H1 (cell line): ENCODE measurements at regions not wholly inside any gene's neighbourhood (a gene's known extent, or its start where the extent isn't known, plus 50 kb on each side); places are given as distances from the start of the nearest gene placed in this dataset.

Experiments
- CTCF ChIA-PET: fragments of 300-600 bp; sonication (Branson Sonifier 250); formaldehyde crosslinking; loops from one replicate; lab custom pipeline; 2021; ENCODE audit not compliant: partially characterized antibody; lab: Charles Lee
- POLR2A ChIA-PET: fragments of 300-600 bp; sonication (Branson Sonifier 250); formaldehyde crosslinking; loops from one replicate; lab custom pipeline; 2021; ENCODE audit warnings: inconsistent platforms; ENCODE audit not compliant: partially characterized antibody; lab: Charles Lee
- DNase-seq, 2 experiments: peaks; one replicate each; pipeline versions ENCODE4 v3.0.0 to v3.0.0-alpha.2; 2010 to 2022; ENCODE audit warnings: low spot score in 2 of 2, low read depth in 1 of 2, mixed read lengths in 1 of 2
- FAIRE-seq: peaks from 2 replicates; lab custom pipeline; 2011; peaks lifted over from hg19 to GRCh38; lab: Jason Lieb, UNC
- H2AFZ ChIP-seq: 2 replicates; pipeline ENCODE4 v1.8.1; 2012; ENCODE audit warnings: low read length, inconsistent platforms
- H2AK5ac ChIP-seq: 2 replicates; pipeline ENCODE4 v1.6.1; 2013; ENCODE audit warnings: low read depth, low read length
- H2BK120ac ChIP-seq: replicated peaks from 2 replicates; pipeline ENCODE3; 2013; ENCODE audit warnings: low read depth, low read length, inconsistent platforms
- H2BK12ac ChIP-seq: 2 replicates; pipeline ENCODE4 v1.6.1; 2013; ENCODE audit warnings: low read depth, low read length
- H2BK15ac ChIP-seq: 2 replicates; pipeline ENCODE4 v1.6.1; 2013; ENCODE audit warnings: low read length
- H2BK20ac ChIP-seq: 2 replicates; pipeline ENCODE4 v1.6.1; 2013; ENCODE audit warnings: low read length
- H2BK5ac ChIP-seq: 2 replicates; pipeline ENCODE4 v1.6.1; 2013; ENCODE audit warnings: low read depth, low read length
- H3K14ac ChIP-seq: 2 replicates; pipeline ENCODE4 v1.6.1; 2013; ENCODE audit warnings: inconsistent platforms; ENCODE audit not compliant: insufficient read length
- H3K18ac ChIP-seq: 2 replicates; pipeline ENCODE4 v1.6.1; 2013; ENCODE audit warnings: low read length; ENCODE audit errors: extremely low read depth
- H3K23ac ChIP-seq: 2 replicates; pipeline ENCODE4 v1.6.1; 2013; ENCODE audit warnings: inconsistent platforms; ENCODE audit not compliant: insufficient read length
- H3K23me2 ChIP-seq: 2 replicates; pipeline ENCODE4 v1.6.1; 2013; ENCODE audit warnings: low read depth, low read length
- H3K27ac ChIP-seq: 2 replicates; pipeline ENCODE4 v1.6.1; 2011; ENCODE audit warnings: low read depth, low read length, inconsistent platforms
- H3K27me3 ChIP-seq, 4 experiments: replicated peaks in 1 of 4; 1 replicate in 1 of 4; 2 replicates in 3 of 4; pipeline versions ENCODE4 v1.6.1 to v1.8.1; 2011 to 2013; ENCODE audit warnings: low read length in 3 of 4, mild to moderate bottlenecking in 3 of 4, inconsistent platforms in 2 of 4, mixed read lengths in 2 of 4, moderate library complexity in 1 of 4; ENCODE audit not compliant: control insufficient read depth in 3 of 4, insufficient read depth in 3 of 4; ENCODE audit errors: extremely low read depth in 1 of 4
- H3K36me3 ChIP-seq, 4 experiments: 2 replicates each; pipeline versions ENCODE4 v1.6.1 to v1.8.1; 2011 to 2013; ENCODE audit warnings: mild to moderate bottlenecking in 4 of 4, low read length in 3 of 4, moderate library complexity in 2 of 4, control low read depth in 1 of 4, inconsistent platforms in 1 of 4; ENCODE audit not compliant: insufficient read depth in 4 of 4, control insufficient read depth in 2 of 4
- H3K4ac ChIP-seq: replicated peaks from 2 replicates; pipeline ENCODE3; 2013; ENCODE audit warnings: low read length, low read depth, mixed read lengths, inconsistent platforms; ENCODE audit not compliant: insufficient read length
- H3K4me1 ChIP-seq, 4 experiments: replicated peaks in 1 of 4; 1 replicate in 1 of 4; 2 replicates in 3 of 4; pipeline versions ENCODE4 v1.6.1 to v1.8.1; 2011 to 2013; ENCODE audit warnings: low read length in 3 of 4, inconsistent platforms in 2 of 4, mixed read lengths in 1 of 4; ENCODE audit not compliant: insufficient read depth in 4 of 4, control insufficient read depth in 3 of 4
- H3K4me2 ChIP-seq, 2 experiments: 2 replicates each; pipeline versions ENCODE4 v1.6.1 to v1.8.1; 2011 to 2013; ENCODE audit warnings: low read depth in 2 of 2, low read length in 2 of 2, control low read depth in 1 of 2, inconsistent platforms in 1 of 2, mild to moderate bottlenecking in 1 of 2; ENCODE audit not compliant: insufficient read depth in 1 of 2
- H3K4me3 ChIP-seq, 4 experiments: fragments of 200-600, 300-600 bp in 1 of 4; sonication (generic), shearing (Covaris generic), sonication (Bioruptor Twin) in 1 of 4; 2 replicates each; pipeline versions ENCODE4 v1.5.1 to v1.8.1; 2011 to 2016; ENCODE audit warnings: low read length in 4 of 4, low read depth in 3 of 4, control low read depth in 2 of 4, inconsistent platforms in 2 of 4, mild to moderate bottlenecking in 2 of 4, mixed read lengths in 1 of 4, moderate library complexity in 1 of 4; ENCODE audit not compliant: insufficient read depth in 2 of 4; ENCODE audit errors: extremely low read depth in 1 of 4
- H3K56ac ChIP-seq: replicated peaks from 2 replicates; pipeline ENCODE3; 2013; ENCODE audit warnings: low read depth, mild to moderate bottlenecking, mixed read lengths, low read length, inconsistent platforms; ENCODE audit not compliant: insufficient read length
- H3K79me1 ChIP-seq: 2 replicates; pipeline ENCODE4 v1.6.1; 2013; ENCODE audit warnings: low read depth, low read length, control low read depth
- H3K79me2 ChIP-seq, 2 experiments: 2 replicates each; pipeline versions ENCODE4 v1.6.1 to v1.8.1; 2012 to 2013; ENCODE audit warnings: low read length in 2 of 2, mild to moderate bottlenecking in 2 of 2, inconsistent platforms in 1 of 2; ENCODE audit not compliant: insufficient read depth in 2 of 2, control insufficient read depth in 1 of 2
- H3K9ac ChIP-seq, 4 experiments: replicated peaks in 1 of 4; 1 replicate in 1 of 4; 2 replicates in 3 of 4; pipeline versions ENCODE4 v1.6.1 to v1.8.1; 2011 to 2013; ENCODE audit warnings: low read depth in 3 of 4, low read length in 3 of 4, control low read depth in 2 of 4, mild to moderate bottlenecking in 2 of 4, moderate library complexity in 2 of 4, inconsistent platforms in 1 of 4; ENCODE audit errors: extremely low read depth in 1 of 4
- H3K9me3 ChIP-seq, 2 experiments: 2 replicates each; pipeline versions ENCODE4 v1.6.1 to v1.8.1; 2012 to 2013; ENCODE audit warnings: mild to moderate bottlenecking in 2 of 2, moderate library complexity in 2 of 2, control low read depth in 1 of 2, inconsistent platforms in 1 of 2, low read depth in 1 of 2, low read length in 1 of 2, mixed read lengths in 1 of 2; ENCODE audit not compliant: insufficient read depth in 2 of 2
- H4K20me1 ChIP-seq, 2 experiments: replicated peaks in 1 of 2; 2 replicates each; pipeline versions ENCODE3 to v1.8.1; 2011 to 2013; ENCODE audit warnings: inconsistent platforms in 2 of 2, low read length in 2 of 2, mild to moderate bottlenecking in 1 of 2; ENCODE audit not compliant: insufficient read depth in 2 of 2, control insufficient read depth in 1 of 2
- H4K5ac ChIP-seq: 2 replicates; pipeline ENCODE4 v1.6.1; 2013; ENCODE audit warnings: low read length, low read depth, mixed read lengths, inconsistent platforms; ENCODE audit not compliant: insufficient read length
- H4K8ac ChIP-seq: 2 replicates; pipeline ENCODE4 v1.8.0; 2013; ENCODE audit warnings: mild to moderate bottlenecking, moderate library complexity, low read length, inconsistent platforms; ENCODE audit not compliant: insufficient read depth; ENCODE audit errors: extremely low read depth
- H4K91ac ChIP-seq: replicated peaks from 2 replicates; pipeline ENCODE3; 2013; ENCODE audit warnings: low read length, mixed read lengths, inconsistent platforms; ENCODE audit not compliant: insufficient read length
- ASH2L ChIP-seq: fragments of 200-600, 300-600 bp; sonication (generic); IDR thresholded peaks from one replicate; pipeline ENCODE4 v1.7.1; 2017; ENCODE audit warnings: low read length
- ATF3 ChIP-seq: IDR thresholded peaks from 2 replicates; pipeline ENCODE4 v1.6.1; 2011; ENCODE audit warnings: low read depth, mild to moderate bottlenecking, low read length; ENCODE audit not compliant: insufficient read depth
- BACH1 ChIP-seq: IDR thresholded peaks from 2 replicates; pipeline ENCODE4 v1.6.1; 2012; ENCODE audit warnings: low read length, improper control_type of control experiment
- CHD2 ChIP-seq: IDR thresholded peaks from 2 replicates; pipeline ENCODE4 v1.6.1; 2012; ENCODE audit warnings: low read length, improper control_type of control experiment
- FOSL1 ChIP-seq: IDR thresholded peaks from 2 replicates; pipeline ENCODE4 v1.6.1; 2011; ENCODE audit warnings: mild to moderate bottlenecking, low read depth, low read length, moderate library complexity; ENCODE audit not compliant: insufficient read depth
- KDM5A ChIP-seq: fragments of 200-600 bp; IDR thresholded peaks from 2 replicates; pipeline ENCODE4 v1.7.1; 2012; ENCODE audit warnings: mild to moderate bottlenecking, low read length, inconsistent platforms, mixed read lengths
- NANOG ChIP-seq: IDR thresholded peaks from 2 replicates; pipeline ENCODE4 v1.6.1; 2011; ENCODE audit warnings: low read length, low read depth, mild to moderate bottlenecking, inconsistent platforms; ENCODE audit not compliant: insufficient read depth, poor library complexity, severe bottlenecking
- POLR2AphosphoS5 ChIP-seq: IDR thresholded peaks from 2 replicates; pipeline ENCODE4 v1.6.1; 2011; ENCODE audit warnings: low read depth, low read length
- SP2 ChIP-seq: IDR thresholded peaks from 2 replicates; pipeline ENCODE4 v1.6.1; 2012; ENCODE audit warnings: mild to moderate bottlenecking, low read length, inconsistent platforms
- SP4 ChIP-seq: IDR thresholded peaks from 2 replicates; pipeline ENCODE4 v1.6.1; 2012; ENCODE audit warnings: low read length, inconsistent platforms
- TAF7 ChIP-seq: optimal IDR thresholded peaks from 2 replicates; pipeline ENCODE3; 2011; ENCODE audit warnings: low read depth, mild to moderate bottlenecking, inconsistent platforms, low read length, moderate library complexity, borderline replicate concordance
- TBP ChIP-seq: IDR thresholded peaks from 2 replicates; pipeline ENCODE4 v1.6.1; 2011; ENCODE audit warnings: low read depth, low read length, improper control_type of control experiment
- WGBS, 2 experiments: shearing (Covaris generic) in 1 of 2; methylation state at CpG; one replicate each; pipeline versions ENCODE4 v1.1.6 to v1.1.7; 2013 to 2015; ENCODE audit warnings: low lambda C conversion rate in 2 of 2, mixed read lengths in 2 of 2, inconsistent platforms in 1 of 2, low coverage in 1 of 2, missing lambda C conversion rate in 1 of 2; ENCODE audit not compliant: insufficient replicate concordance in 2 of 2, insufficient coverage in 1 of 2, insufficient read length in 1 of 2; ENCODE audit errors: extremely low coverage in 1 of 2, missing lambda C conversion rate in 1 of 2; 5-methylcytosine and 5-hydroxymethylcytosine counted together
- TF ChIP-seq, protein P1 (sequence below): IDR thresholded peaks from 2 replicates; pipeline ENCODE4 v1.6.1; 2012; ENCODE audit warnings: inconsistent platforms

DNA sequence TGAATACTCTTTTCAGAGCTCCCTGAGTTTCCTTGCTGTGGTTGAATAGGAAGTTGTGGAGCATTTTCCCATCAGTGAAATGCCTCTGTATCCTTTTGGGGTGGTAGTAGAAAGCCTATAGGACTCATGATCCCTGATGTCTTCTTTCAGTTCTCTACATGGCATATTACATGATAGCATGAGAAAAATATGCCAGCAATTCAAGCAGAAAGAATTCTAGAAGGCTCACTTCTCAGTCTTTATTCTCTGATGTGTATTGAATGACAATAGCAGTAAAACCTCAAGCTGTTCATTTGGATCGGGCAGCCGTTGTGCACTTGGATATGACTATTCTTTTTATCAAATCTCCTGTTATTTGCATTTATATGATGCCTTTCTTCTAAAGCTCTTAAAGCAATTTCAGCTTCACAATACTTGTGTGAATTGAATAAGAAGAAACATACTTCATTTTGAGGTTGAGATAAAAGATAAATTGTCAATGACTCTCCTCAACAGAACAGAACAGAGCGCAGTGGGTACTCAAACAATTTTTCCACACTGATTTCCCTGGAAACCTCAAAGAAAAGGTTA is 251.5 kb upstream of the FBXO33 start:
- FAIRE-seq (no peak), DNase-seq (no peak)
- H2BK5ac ChIP-seq = no peak overlapping the region
- H4K20me1 ChIP-seq = no peaks in the 10 kb centered on the region
- CTCF ChIA-PET = interaction anchor here (0.9 to 1.1 kb wide), 2 partner anchors 30 to 103 kb away, joined by 3 read pairs; no protein-coding TSS in a partner anchor
- no peak overlapping the region for H2BK120ac ChIP-seq
- no peak overlapping the region for H4K5ac ChIP-seq
- H3K4me3 ChIP-seq = no peak overlapping the region
- no peak overlapping the region for H2BK20ac ChIP-seq
- no peak overlapping the region for H3K56ac ChIP-seq
- no peaks in the 10 kb centered on the region for H3K23me2 ChIP-seq
- no peaks in the 10 kb centered on the region for H3K27me3 ChIP-seq
- H2AK5ac ChIP-seq = no peak overlapping the region
- 86% methylated on average over 3 of the region's 3 CpGs; no CpG with 5 or more reads in 1 of the 2 experiments for WGBS, 2 experiments
- no peak overlapping the region for H3K4ac ChIP-seq
- no peak overlapping the region for H3K23ac ChIP-seq
- H4K91ac ChIP-seq = no peak overlapping the region
- no peak overlapping the region for H2BK12ac ChIP-seq
- H3K4me1 ChIP-seq = peaks cover 0 to 6% (median 2%) of the 10 kb centered on the region in 4 experiments; a peak in 2 of 7 replicates
- H4K8ac ChIP-seq = no peak overlapping the region
- H3K36me3 ChIP-seq = no peaks in the 10 kb centered on the region
- POLR2A ChIA-PET = interaction anchor here (0.6 kb wide), 1 partner anchor 131 kb away, joined by 3 read pairs; no protein-coding TSS in a partner anchor
- no peak overlapping the region for H2BK15ac ChIP-seq
- no peaks in the 10 kb centered on the region for H3K9me3 ChIP-seq
- no peaks in the 10 kb centered on the region for H3K79me2 ChIP-seq
- no peak overlapping the region for H2AFZ ChIP-seq
- H3K79me1 ChIP-seq = no peaks in the 10 kb centered on the region
- H3K18ac ChIP-seq = no peak overlapping the region
- no peak overlapping the region for H3K9ac ChIP-seq
- no peak overlapping the region for H3K4me2 ChIP-seq
- no peak overlapping the region for H3K27ac ChIP-seq
- H3K14ac ChIP-seq = no peak overlapping the region
- TF ChIP-seq TAF7 = no peak
- TF ChIP-seq FOSL1 = no peak
- no peak for TF ChIP-seq CHD2
- no peak for TF ChIP-seq NANOG
- no peak for TF ChIP-seq ASH2L
- TF ChIP-seq BACH1 = no peak
- no peak for TF ChIP-seq TBP
- TF ChIP-seq, protein P1, sequence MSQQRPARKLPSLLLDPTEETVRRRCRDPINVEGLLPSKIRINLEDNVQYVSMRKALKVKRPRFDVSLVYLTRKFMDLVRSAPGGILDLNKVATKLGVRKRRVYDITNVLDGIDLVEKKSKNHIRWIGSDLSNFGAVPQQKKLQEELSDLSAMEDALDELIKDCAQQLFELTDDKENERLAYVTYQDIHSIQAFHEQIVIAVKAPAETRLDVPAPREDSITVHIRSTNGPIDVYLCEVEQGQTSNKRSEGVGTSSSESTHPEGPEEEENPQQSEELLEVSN = no peak
- no peak for TF ChIP-seq ATF3
- no peak for TF ChIP-seq SP2
- no peak for TF ChIP-seq KDM5A
- no peak for TF ChIP-seq POLR2AphosphoS5
- no peak for TF ChIP-seq SP4
